Mammary epithelial cell (primary cell): ENCODE measurements at regions not wholly inside any gene's neighbourhood (a gene's known extent, or its start where the extent isn't known, plus 50 kb on each side); places are given as distances from the start of the nearest gene placed in this dataset.

Source experiments
- EZH2 ChIP-seq: IDR thresholded peaks from 2 replicates; pipeline ENCODE4 v1.6.1; 2012; ENCODE audit warnings: low read length, inconsistent platforms, borderline replicate concordance
- TF ChIP-seq, protein P1 (sequence below), 2 donors: IDR thresholded peaks in 1 of 2; conservative IDR thresholded peaks in 1 of 2; 2 replicates each; pipeline ENCODE4 v1.5.1; 2011 to 2012; ENCODE audit warnings: inconsistent platforms in 2 of 2, low read length in 2 of 2, mild to moderate bottlenecking in 2 of 2, control low read depth in 1 of 2, low read depth in 1 of 2; ENCODE audit not compliant: insufficient read depth in 1 of 2; ENCODE audit errors: extremely low read depth in 1 of 2

DNA sequence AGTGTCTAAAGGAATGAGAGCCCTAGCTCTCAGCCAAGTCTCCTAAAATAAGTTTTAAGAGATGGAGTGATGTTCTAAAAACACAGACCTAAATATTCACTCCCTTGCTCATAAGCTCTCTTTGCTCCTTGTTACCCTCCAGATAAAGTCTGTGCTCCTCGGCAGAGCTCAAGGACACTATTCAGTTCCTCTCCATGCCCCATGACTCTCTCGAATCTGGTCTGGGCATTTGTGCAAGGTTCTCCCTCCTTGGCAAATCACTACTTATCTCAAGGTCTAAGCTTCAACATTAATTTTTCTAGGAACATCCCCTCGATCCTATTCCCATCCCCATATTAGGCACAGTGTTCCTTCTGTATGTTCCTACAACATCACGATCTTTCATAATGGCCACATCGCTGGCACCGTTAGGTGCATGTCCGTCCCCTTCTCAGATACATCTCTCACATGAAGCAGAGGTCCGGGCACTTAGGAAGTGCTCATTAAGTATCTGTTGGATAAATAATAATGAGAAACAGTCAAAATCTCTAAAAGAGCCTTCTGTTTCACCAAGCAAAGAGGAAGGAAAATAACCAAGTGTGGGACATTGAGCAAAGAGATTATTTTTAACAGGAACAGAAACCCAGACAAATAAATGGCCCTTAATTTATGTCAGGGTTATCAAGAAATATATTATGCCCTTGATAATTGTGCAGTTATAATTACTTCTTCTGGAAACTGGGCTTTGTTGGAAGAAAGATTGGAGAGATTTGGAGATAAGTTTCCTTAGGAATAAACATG lies 85.9 kb upstream of the HTR4 start:
- TF ChIP-seq, protein P1, sequence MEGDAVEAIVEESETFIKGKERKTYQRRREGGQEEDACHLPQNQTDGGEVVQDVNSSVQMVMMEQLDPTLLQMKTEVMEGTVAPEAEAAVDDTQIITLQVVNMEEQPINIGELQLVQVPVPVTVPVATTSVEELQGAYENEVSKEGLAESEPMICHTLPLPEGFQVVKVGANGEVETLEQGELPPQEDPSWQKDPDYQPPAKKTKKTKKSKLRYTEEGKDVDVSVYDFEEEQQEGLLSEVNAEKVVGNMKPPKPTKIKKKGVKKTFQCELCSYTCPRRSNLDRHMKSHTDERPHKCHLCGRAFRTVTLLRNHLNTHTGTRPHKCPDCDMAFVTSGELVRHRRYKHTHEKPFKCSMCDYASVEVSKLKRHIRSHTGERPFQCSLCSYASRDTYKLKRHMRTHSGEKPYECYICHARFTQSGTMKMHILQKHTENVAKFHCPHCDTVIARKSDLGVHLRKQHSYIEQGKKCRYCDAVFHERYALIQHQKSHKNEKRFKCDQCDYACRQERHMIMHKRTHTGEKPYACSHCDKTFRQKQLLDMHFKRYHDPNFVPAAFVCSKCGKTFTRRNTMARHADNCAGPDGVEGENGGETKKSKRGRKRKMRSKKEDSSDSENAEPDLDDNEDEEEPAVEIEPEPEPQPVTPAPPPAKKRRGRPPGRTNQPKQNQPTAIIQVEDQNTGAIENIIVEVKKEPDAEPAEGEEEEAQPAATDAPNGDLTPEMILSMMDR (conservative IDR thresholded peaks at IDR 0.05 in 1 of 2, IDR thresholded peaks at IDR 0.05 in 1 of 2; ENCODE audit: extremely low read depth in 1 of 2, insufficient read depth in 1 of 2, low read depth in 1 of 2, low read length in 2 of 2), result no peak
- TF ChIP-seq EZH2, result no peak
